NCI-H1048 (cell line): ENCODE measurements at regions not wholly inside any gene's neighbourhood (a gene's known extent, or its start where the extent isn't known, plus 50 kb on each side); places are given as distances from the start of the nearest gene placed in this dataset.

ENCODE experiments used
- DNase-seq: peaks from one replicate; lab custom pipeline; 2025; lab: John Stamatoyannopoulos, UW

DNA sequence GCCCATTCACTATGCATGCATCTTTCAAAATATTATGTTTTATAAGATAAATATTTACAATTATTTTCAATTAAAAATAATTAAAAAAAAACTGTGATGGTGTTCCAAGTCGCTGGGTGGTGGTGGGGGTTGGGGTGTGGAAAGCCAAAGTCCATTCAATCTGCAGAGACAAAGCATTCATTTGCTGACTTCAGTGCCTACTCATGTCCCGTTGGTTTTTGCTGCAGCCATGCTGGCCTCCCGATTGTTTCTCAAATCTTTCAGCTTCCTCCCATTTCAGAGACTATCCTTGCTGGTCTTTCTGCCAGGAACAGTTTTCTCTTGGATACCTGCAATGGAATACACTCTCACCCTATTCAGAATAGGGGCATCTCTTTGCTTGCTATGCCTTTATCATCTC, 331.5 kb upstream of the NOVA1 start:
- DNase-seq = no peak

DNA sequence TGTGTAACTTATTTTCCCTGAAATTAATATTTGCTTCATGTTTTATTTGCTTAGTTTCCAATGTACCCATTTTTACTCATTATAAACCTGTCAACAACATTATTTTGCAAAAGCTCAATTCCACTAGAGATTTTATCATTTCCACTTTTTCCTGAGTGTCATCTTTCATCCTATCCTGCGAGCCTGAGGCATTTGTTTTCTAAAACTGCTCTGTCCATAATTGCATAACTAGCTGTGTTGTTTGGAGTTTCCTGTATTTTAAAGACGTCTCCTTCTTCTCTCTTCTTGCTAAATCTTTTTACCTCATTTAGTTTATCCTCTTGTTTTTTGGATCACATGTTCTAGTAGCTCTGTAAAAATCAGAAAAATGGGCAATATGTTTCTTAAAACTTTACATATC, 332.7 kb upstream of the NOVA1 start:
- no peak for DNase-seq

DNA sequence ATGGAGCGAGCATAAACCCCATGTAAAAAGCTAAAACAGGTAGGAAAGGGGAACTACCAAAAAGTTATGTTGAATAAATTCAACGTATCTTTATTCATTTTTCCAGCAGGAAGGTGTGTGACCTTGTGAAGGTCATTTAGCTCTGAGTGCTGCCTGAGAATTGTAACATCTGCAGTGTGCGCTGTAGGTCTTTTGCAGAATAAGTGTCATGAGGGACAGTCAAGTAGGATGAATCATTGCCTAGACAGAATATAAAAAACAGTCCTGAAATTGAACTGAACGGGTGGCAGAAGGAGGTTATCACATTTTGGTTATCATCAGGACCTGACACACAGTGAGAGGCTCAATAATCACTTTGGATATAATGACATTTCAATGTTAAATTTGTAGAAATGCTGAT, 334.8 kb upstream of the NOVA1 start:
- no peak for DNase-seq

DNA sequence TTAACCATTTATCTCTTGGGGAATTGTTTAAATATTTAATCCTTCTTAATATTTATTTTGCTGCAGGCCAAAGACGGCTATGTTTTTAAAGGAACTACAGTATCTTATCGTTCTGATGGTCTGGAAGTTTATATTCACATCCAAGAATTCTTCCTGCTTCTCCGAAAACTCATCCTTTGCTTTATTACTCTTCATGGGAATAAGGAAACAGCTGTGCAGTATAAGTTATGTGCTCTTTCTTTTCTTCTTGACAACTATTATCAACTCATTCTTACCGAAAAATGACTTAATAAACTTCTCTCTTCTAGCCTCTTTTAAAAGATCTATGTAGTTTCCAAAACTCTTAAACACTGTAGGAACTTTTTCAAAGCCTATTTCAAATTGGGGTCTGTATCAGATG, 335.6 kb upstream of the NOVA1 start:
- DNase-seq = no peak

DNA sequence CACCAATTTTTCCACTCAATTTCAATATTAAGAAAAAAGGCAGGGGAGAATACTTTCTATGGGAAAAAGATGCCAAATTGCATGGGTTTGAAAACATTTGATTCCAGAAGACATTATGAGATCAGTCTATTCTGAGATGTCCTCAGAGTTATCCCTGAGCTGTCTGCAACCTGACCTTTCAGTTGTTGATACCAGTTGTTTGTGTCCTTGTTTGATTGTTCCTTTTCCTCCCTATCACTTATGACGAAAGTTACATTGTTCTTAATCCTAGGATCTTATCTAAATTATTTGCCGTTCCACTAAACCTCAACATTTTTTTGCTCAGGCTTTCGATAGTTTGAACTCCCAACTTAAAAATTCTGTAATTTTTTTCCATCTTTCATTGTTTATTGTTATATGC, 336.3 kb upstream of the NOVA1 start:
- DNase-seq = no peak

DNA sequence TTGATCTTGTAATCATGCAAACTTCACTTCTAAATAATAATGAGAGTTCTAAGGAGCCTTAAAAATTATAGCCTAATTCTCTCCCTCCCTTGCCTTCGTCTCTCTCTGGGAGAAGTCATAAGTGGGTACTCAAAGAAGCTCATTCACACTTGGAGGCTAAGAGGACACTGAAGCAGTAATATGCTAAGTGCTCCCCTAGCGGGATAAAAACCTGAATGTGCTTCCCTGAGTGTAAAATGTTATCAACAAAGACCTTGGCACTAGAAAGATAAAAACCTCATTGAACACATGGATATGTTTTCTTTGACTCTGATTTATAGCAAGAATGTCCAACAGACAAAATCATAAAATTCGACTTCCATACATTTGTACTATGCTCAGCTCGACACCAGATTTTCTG, 337.9 kb upstream of the NOVA1 start:
- no peak for DNase-seq

DNA sequence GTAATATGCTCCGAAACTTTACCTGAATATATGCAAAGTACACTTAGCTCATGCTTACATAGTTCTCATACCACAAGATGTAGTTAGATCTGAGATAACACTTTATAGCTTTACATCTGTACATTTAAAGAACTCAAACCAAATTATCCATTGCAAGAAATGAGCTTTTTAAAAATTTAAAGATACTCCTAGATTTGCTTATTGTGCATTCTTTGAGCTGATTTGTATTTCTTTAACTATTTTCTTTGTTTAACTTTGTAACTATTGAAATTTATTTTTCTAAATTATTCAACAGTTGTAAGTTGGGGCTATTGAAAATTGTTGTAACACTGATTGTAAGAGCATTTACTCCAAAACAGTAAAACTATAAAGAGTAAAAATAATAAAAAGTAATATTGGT, 340.2 kb upstream of the NOVA1 start:
- no peak for DNase-seq

DNA sequence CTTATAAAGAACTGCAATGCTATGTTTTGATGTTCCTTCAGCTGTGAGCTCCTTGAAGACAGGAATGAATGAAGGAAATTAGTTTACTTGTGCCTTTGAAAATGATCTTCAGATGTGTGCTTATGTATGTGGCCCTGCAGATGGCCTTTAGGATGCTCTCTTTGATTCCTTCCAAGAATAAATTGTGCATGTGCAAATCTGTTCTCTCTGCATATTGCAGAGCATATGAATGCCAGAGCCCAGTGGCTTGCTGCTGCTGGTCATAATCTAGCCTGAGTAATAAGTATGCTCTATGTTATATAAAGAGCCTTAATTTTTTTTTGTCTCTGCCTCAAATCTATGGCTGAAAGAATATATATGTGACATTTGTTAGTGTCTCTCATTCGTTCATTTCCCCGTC, 341.9 kb upstream of the NOVA1 start:
- no peak for DNase-seq

DNA sequence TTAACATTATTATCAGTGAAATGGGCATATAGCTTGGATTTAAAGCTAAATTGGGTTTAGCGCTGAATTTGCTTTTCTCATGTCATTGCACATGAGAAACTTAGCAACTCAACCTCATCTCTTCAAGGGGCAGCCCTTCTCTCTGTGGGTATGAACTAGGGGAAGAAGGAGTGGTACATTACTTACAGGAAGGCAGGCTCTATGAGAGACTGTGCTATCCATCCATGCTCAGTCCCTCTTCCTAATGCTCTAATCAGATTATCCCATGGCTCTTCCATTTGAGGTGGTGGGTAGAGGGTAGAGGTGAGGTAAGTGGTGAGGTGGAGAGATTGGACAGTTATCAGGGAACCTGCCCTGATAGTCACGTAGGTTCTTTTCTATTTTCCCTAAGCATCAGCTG, 343.7 kb upstream of the NOVA1 start:
- DNase-seq = no peak

DNA sequence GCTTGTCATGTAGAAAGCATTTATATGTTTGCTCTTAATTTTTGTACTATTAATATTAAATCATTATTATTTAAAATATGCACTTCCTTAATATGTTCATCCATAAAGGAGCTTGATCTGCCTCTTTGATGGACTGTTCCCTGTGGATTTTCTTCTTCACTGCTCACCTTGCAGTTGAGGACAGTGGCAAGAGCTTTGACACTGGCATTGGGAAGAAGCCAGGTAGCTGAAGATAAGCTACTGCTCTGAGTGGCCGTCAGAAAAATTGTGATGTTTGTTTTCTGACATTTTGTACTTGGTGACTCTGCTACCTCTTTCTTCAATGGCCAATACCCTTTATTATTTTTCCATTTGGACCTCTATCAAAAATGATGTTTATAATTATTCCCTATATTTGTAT, 349.4 kb upstream of the NOVA1 start:
- no peak for DNase-seq

DNA sequence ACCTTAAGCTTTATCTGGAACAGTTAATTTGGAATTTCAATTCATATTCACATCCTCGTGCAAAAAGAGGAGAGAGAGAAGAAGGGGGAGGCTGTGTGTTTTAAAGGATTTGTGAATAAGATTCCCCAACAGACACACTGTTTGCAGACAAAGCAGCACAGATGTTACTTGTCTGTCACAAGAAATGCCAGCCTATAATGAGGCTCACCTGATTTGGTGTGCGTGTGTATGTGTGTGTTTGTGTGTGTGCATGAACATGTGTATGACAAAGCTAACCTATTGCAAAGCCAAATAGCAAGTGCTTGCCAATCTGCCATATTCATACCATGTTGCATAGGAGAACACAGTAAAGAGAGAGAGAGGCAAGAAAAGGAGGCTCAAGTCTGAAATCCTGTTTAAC, 361.6 kb upstream of the NOVA1 start:
- DNase-seq = no peak

DNA sequence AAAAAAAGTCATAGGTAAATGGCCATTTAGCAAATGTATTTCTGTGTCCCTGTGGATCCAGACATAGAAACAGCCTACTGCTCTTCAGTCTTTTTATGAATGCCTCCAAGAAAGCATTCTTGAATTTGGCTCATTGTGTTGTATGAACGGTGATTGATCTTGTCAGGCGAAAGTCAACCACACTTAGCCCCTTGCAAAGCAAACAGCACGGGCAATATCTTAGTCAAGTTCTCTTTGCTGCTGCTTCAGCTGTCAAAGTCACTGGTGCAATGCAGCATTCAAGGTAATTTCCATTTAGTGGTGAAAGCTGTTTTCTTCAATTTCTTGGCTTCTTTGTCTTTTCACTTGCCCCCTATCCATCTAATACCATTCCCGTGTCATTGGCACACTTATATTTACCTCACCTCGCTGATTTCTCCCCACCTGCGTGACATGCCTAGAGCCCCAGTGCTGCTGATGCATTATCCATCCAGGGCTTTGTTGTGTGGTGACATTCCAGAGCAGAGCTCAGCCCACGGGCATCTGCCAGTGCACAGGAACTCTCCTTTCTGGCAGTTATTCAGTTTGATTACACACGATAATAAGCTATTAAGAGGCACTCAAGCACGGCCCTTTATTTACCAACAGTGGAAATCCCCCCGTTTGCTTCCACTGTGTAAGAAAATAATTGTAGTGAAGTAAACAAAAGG, 362.3 kb upstream of the NOVA1 start:
- peak; percentile 24 for DNase-seq

DNA sequence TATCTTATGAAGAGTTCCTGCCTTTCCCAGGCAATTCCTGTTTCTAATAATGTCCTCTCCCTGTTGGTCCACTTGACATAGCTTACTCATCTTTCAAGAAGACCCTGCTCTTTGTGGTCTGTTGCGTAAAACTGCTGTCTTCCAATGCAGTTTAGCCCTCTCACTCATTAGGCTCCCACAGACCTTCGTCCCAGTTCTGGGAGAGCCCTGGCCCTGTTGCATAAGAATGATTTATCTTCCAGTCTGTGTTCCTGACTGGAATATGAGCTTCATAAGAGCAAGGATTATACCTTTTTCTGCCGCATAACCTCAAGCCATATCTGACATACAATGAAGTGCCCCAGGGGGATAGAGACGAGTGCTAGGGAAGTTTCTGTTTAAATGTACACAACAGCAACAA, 365.9 kb upstream of the NOVA1 start:
- no peak for DNase-seq

DNA sequence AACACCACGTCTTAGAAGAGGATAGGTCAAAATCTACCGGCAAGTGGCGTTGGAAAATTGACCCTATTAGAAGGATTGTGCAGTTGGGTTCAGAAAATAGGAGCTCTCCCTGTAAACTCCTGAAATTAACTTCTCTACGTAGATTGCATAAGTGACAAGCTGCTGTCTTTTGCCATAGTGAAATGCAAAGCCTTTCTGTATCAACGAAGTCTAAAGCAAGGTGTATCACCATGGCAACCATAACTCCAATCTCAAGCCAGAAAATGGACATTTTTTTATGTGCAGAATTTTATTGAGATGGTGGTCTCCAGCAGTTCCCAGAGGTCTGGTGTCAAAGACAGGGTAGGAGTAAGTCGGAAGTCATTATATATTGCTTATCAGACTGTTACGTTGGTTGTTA, 367.7 kb upstream of the NOVA1 start:
- DNase-seq = no peak

DNA sequence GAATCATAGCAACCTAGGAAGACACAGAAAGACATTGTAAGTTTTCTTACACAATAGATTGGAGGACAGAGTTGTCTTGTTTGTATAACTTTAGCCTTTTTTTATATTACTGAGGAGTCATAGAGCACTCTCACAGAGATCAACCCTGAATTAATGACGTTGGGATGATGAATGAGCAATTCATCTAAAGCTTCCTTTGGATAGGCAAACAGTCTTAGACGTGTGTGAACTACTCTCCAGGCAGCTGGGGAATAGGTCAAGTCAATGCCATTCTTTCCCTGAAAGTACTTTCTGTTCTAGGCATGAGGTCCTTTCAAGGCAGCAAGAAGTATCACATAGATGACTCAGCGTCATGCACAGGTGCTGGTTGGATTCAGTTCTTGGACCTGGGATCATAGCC, 369.1 kb upstream of the NOVA1 start:
- DNase-seq = no peak

DNA sequence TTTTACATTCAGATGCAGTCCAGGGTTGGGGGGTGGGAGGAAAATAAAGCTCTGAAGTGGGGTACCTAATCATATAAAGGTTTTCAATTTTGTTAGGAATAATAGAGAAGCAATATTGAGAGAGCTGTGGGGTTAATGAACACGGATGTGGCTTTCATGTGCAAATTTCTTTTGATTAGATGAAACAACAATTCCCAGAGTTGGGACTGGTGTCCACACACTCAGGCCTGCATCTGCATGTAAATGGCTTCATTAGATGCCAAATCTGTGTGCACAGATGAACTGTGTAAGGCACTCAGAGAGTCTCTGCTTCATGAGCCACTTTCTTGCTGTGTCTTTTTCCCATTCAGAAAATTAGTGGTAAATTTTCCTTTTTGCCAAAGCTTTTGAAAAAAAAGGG, 377.1 kb upstream of the NOVA1 start:
- no peak for DNase-seq

DNA sequence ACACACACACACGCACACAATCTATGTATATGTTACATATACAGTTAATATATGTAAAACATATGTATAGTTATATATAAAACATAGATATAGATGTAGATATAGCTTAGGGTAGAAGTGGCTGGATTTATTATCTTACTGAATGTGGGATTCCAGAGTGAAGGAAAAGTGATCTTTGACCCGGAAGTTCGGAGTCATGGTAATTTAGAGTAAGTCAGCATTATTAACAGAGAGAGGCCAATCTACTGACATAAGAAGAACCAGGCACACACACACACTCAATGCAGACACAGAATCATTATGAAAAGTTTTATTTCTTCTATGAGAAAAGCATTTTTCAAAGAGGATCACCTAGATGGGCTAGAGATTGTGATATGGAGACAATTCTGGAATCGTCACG, 384.2 kb upstream of the NOVA1 start:
- no peak for DNase-seq

DNA sequence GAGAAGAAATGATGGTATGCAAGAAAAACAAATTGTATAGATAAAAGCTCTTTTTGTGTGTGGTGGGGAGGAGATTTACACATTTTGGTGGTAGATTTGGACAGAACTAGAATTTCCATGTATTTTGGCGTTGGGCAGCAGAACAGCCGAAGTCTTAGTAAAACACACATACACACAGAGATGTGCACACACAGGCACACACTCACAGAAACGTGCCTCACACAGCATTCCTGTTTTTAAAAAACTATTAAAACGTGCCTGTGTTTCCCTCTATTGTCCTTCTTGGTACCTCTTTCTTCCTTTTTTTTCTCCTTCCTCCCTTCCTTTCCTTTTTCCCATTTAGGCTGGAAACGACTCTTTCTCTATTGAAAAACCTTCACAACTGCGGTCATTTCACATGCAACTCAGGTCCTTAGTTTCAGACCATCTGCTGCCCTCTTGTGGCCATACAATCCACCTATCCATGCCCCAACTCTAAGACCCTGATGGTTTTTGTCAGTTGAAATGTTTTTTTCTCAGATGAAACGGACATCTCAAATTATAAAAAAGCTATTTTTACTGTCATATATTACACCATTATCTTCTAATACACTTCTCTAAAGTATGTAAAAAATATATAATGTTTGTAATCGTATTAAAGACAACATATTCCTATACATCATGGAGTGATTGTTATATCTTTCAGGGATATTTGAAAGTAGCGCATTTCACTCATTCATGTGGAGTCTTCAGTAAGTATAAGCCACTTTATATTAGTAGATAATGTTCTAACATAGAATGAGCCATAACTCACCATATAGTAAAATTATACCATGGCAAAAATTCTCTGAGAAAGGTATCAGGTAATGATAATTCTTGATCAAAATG, 386.7 kb upstream of the NOVA1 start:
- peak; percentile 11 for DNase-seq

DNA sequence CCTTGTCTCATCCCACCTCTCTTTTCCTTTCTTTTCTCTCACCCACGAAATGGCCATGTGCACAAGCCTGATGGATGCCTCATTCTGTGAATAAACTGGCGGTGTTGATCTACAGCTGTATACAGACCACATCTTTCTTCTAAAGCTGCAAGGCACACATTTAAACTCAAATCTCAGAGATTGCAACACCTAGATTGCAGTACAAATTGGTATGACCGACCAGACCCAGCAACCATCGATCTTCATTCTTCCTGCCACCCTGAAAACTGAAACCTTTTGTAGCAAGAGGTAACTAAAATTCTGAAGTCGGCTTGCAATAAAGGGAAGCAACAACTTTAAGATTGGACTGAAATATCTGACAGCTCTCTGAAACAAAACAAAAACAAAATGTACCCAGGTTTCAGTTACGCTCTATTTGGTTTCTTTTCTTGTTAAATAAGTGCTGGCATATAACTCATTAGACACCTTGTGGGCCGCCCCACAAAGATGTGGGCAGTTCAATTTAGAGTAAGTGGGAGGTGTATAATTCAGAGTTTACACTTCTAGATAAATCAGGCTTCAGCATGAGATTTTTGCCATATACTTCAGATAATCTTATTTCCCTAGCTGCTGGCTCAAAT, 390.0 kb upstream of the NOVA1 start:
- DNase-seq = no peak

DNA sequence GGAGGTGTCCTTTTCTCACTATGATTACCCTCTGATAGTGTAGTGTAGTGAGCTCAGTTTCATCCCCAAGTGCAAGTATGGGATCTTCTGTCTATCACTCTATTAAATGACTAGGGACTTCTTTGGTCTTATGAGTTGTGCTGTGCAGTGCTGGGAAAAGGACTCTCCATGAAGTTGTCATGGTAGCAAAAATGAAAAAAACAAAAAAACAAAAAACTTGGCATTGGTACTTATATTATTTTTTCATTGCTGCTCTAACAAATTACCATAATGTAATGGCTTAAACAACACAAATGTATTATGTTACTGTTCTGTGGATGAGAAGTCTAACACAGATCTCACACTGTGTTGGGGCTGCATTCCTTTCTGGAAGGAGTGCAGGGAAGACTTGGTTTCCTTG, 393.1 kb upstream of the NOVA1 start:
- no peak for DNase-seq

DNA sequence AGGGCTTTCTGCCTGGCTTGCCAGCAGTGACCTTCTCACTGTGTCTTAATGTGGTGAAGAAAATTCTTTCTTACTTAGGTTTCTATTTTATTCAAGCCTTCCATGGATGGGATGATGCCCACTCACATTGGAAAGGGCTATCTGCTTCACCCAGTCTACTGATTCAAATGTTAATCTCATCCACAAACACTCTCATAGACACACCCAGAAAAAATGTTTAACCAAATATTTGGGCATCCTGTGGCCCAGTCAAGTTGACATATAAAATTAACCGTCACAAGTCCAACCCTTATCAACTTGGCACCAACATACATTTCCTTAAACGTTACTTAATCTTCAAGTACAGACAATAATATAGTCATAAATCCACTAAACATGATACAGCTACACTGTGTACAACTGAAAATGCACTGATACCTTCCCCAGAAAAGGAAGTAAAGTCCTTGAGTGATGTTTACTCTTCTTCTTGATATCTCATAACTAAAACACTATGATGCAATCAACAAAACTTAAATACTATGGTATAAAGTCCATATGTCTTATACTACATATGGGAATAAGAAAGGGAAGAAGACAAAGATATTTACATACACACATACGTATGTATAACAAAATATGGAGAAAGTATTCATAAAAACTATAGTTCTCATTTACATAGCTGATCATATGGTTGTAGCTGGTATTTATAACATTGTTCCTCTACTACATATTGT, 394.7 kb upstream of the NOVA1 start:
- DNase-seq = no peak

DNA sequence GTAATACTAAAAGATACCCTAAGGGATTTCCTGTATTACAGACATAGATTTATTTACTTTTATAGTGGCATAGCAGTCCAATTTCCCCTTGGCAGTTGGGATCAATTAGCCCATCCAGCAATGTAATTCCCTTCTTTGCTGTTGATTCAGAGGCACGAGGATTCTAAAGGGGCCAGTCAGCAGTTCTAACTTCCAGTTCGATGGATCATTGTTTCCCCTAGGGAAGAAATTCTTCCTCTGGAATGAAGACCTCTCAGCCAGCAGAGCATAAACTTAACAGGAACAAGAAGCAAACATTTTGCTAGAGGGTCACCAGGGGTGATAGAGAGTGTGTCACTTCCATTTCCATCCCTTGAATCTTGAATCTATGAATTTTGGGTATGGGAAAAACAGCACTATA, 395.7 kb upstream of the NOVA1 start:
- DNase-seq = no peak

DNA sequence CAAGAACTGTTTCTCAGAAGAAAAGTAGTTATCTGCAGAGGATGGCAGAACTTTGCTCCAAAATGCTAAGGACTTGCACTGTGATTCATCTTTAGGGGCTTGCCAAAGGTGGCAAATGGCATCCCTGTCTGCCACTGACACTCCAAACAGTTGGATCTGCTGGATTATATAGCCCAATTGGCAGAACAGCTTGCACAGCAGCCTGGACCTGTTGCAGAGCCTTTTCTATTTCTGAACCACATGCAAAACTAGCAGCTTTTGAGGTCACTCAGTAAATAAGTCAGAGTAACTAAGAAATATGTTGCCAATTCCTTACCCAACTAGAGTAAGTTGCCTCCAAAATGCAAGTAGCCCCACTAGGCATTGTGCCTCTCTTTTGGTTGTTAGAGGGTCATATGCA, 397.5 kb upstream of the NOVA1 start:
- no peak for DNase-seq
